ENCODE measurements at regions not wholly inside any gene's neighbourhood (a gene's known extent, or its start where the extent isn't known, plus 50 kb on each side); places are given as distances from the start of the nearest gene placed in this dataset.

DNA sequence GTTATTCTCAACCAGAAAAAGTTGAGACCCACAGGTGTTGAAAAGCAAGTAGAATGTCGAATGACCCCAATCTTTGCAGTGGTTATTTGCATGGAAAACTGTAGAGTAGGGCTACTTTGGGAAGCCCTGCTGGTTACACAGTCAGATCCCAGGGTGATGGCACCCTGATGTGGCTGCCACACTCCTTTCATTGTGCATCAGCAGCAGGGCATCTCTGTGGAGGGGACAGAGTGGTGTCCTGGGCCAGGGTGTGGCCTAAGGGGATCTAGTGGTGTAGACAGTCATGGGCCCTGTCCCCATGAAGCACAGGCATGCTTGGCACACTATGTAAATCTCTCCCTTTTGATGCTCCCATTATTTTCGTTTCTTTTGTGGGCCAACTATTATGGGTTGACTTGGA lies 199.4 kb upstream of the NAV2 start:
- TF ChIP-seq, protein P1, sequence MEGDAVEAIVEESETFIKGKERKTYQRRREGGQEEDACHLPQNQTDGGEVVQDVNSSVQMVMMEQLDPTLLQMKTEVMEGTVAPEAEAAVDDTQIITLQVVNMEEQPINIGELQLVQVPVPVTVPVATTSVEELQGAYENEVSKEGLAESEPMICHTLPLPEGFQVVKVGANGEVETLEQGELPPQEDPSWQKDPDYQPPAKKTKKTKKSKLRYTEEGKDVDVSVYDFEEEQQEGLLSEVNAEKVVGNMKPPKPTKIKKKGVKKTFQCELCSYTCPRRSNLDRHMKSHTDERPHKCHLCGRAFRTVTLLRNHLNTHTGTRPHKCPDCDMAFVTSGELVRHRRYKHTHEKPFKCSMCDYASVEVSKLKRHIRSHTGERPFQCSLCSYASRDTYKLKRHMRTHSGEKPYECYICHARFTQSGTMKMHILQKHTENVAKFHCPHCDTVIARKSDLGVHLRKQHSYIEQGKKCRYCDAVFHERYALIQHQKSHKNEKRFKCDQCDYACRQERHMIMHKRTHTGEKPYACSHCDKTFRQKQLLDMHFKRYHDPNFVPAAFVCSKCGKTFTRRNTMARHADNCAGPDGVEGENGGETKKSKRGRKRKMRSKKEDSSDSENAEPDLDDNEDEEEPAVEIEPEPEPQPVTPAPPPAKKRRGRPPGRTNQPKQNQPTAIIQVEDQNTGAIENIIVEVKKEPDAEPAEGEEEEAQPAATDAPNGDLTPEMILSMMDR (IDR thresholded peaks at IDR 0.05; ENCODE audit: poor library complexity): no peak
- TF ChIP-seq EZH2phosphoT487 (IDR thresholded peaks at IDR 0.05; ENCODE audit: low read depth, severe bottlenecking, unreplicated experiment) (no peak), EZH2 (IDR thresholded peaks at IDR 0.05; ENCODE audit: borderline replicate concordance) (no peak)
